Nephron (organoid): ENCODE measurements at regions not wholly inside any gene's neighbourhood (a gene's known extent, or its start where the extent isn't known, plus 50 kb on each side); places are given as distances from the start of the nearest gene placed in this dataset.
"Not testable (repeated sequence)": the region's sequence is repeated elsewhere in the genome, so short reads cannot be mapped to it uniquely, and the experiment has no call there.

Experiments
- H3K27ac Mint-ChIP-seq, 3 experiments: 2 replicates each; pipeline ENCODE4 v1.8.0; 2020; ENCODE audit warnings: mixed read lengths in 3 of 3, mild to moderate bottlenecking in 2 of 3, moderate library complexity in 1 of 3
- H3K27me3 Mint-ChIP-seq: 2 replicates; pipeline ENCODE4 v1.8.0; 2021; ENCODE audit warnings: low read depth, mild to moderate bottlenecking, moderate library complexity, mixed read lengths
- H3K36me3 Mint-ChIP-seq: 2 replicates; pipeline ENCODE4 v1.8.0; 2020; ENCODE audit warnings: low read depth, mixed read lengths
- H3K4me1 Mint-ChIP-seq: 2 replicates; pipeline ENCODE4 v1.8.0; 2020; ENCODE audit warnings: mixed read lengths
- H3K4me3 Mint-ChIP-seq, 3 experiments: 2 replicates each; pipeline ENCODE4 v1.8.0; 2020; ENCODE audit warnings: mild to moderate bottlenecking in 3 of 3, mixed read lengths in 3 of 3, moderate library complexity in 2 of 3
- H3K9me3 Mint-ChIP-seq: 2 replicates; pipeline ENCODE4 v1.8.0; 2020; ENCODE audit warnings: mixed read lengths
- TF ChIP-seq, protein P1 (sequence below), 3 experiments: fragments of 200-600 bp; sonication (generic); IDR thresholded peaks; one replicate each; pipeline ENCODE4 v1.5.0; 2021; ENCODE audit warnings: antibody characterized with exemption in 3 of 3; ENCODE audit not compliant: unreplicated experiment in 3 of 3

DNA sequence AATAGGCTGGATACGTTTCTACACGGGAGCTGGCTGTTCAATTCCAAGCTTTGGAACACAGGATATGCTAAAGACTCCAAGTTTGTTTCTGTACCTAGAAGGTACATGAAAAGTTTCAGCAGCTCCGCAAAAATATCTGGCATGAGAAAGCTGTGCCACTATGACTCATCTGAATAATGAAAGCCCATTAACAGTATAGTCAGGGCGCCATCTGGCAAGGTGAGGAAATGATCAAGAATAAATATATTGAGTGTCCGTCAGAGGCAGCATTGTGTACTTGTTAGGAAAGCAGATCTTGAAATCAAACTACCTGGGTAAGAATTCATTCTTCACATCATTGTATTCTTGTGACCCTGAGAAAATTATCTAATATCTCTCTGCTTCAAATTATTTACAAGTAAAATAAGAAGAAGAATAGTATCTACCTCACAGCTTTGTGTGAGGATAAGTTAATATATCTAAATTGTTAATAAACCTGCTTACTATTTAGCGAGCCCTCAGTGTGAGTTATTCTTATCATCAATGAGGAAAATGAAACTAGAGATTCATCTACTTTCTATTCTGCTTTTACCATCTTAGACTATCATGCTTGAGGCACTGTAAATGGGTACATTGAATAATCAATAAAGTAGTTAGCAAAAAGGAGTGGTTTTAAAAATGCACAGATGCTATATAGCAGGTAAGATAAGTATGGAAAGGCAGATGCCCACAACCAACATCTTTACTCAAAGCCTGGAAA lies 53.5 kb downstream of the FSCB start:
- TF ChIP-seq, protein P1, sequence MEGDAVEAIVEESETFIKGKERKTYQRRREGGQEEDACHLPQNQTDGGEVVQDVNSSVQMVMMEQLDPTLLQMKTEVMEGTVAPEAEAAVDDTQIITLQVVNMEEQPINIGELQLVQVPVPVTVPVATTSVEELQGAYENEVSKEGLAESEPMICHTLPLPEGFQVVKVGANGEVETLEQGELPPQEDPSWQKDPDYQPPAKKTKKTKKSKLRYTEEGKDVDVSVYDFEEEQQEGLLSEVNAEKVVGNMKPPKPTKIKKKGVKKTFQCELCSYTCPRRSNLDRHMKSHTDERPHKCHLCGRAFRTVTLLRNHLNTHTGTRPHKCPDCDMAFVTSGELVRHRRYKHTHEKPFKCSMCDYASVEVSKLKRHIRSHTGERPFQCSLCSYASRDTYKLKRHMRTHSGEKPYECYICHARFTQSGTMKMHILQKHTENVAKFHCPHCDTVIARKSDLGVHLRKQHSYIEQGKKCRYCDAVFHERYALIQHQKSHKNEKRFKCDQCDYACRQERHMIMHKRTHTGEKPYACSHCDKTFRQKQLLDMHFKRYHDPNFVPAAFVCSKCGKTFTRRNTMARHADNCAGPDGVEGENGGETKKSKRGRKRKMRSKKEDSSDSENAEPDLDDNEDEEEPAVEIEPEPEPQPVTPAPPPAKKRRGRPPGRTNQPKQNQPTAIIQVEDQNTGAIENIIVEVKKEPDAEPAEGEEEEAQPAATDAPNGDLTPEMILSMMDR (IDR thresholded peaks at IDR 0.05; ENCODE audit: unreplicated experiment in 3 of 3), result no peak
- Mint-ChIP-seq H3K27me3 (peaks cover 3% of the 10 kb centered on the region), H3K4me1 (no peaks in the 10 kb centered on the region), H3K27ac (no peak overlapping the region), H3K9me3 (peaks cover 21% of the 10 kb centered on the region), H3K4me3 (no peak overlapping the region), H3K36me3 (no peaks in the 10 kb centered on the region)

DNA sequence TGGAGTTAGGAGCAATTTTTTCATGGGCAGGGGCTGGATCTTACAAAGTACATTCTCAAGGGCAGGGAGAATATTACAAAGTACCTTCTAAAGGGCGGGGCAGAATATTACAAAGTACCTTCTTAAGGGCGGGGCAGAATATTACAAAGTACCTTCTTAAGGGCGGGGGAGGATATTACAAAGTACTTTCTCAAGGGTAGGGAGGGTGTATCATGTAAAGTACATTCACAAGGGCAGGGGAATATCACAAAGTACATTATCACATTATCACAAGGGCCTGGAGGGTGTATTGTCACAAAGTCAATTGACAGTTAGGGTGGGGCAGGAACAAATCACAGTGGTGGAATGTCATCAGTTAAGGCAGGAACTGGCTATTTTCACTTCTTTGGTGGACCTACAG lies 56.9 kb downstream of the FSCB start:
- peak overlapping the region in 1 of 3 experiments; percentile 89 for H3K27ac Mint-ChIP-seq
- H3K27me3 Mint-ChIP-seq, H3K4me3 Mint-ChIP-seq, H3K4me1 Mint-ChIP-seq, H3K9me3 Mint-ChIP-seq, H3K36me3 Mint-ChIP-seq: not testable (repeated sequence)

DNA sequence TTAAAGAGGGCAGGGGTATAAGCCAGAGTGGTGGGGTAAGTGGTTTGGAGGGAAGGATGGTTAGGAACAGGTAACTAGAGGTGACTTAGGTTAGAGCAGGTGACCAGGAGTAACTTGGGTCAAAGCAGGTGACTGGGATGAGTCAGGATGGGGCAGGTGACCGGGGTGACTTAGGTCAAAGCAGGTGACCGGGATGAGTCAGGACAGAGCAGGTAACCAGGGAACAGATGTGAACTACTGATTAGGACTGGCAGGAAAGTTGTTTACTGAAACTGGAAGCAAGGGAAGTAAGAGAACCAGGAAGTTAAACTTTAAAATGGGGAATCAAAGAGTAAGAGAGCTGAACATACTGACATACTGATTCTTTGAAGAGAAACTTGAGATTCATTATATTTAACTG lies 57.4 kb downstream of the FSCB start:
- Mint-ChIP-seq H3K4me3 (peak overlapping the region in 1 of 3 experiments; percentile 10), H3K4me1 (peaks cover 12% of the 10 kb centered on the region), H3K9me3 (peaks cover under 1% of the 10 kb centered on the region), H3K36me3 (no peaks in the 10 kb centered on the region), H3K27ac (peak overlapping the region in 1 of 3 experiments; percentile 89), H3K27me3 (peaks cover 3% of the 10 kb centered on the region)
- TF ChIP-seq, protein P1 (IDR thresholded peaks at IDR 0.05; ENCODE audit: unreplicated experiment in 3 of 3), result no peak

DNA sequence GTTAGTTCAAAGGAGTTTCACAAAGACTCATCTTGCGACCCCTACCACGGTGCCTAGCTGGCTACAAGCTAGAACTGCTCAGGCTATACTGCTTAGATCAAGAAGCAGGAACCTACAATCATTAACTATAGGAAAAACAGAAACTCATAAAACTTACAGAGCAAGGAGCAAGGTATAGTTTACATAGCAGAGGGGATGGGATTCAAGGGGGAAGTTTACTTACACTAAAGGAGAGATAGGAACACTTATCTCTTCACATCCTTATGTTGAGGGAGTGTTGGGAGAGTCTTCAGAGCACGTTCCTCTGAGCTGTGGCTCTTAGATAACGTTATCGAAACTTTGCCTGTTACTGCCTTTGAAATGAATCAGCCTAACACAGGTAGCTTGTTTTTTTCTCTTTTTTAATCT lies 58.1 kb downstream of the FSCB start:
- H3K36me3 Mint-ChIP-seq, result no peaks in the 10 kb centered on the region
- TF ChIP-seq, protein P1 (IDR thresholded peaks at IDR 0.05; ENCODE audit: unreplicated experiment in 3 of 3), result no peak
- peaks cover 12% of the 10 kb centered on the region for H3K4me1 Mint-ChIP-seq
- peaks cover 3% of the 10 kb centered on the region for H3K27me3 Mint-ChIP-seq
- peak overlapping the region; percentile 30 to 89 (median 41) for H3K27ac Mint-ChIP-seq
- no peak overlapping the region for H3K4me3 Mint-ChIP-seq
- H3K9me3 Mint-ChIP-seq, result peaks cover 2% of the 10 kb centered on the region

DNA sequence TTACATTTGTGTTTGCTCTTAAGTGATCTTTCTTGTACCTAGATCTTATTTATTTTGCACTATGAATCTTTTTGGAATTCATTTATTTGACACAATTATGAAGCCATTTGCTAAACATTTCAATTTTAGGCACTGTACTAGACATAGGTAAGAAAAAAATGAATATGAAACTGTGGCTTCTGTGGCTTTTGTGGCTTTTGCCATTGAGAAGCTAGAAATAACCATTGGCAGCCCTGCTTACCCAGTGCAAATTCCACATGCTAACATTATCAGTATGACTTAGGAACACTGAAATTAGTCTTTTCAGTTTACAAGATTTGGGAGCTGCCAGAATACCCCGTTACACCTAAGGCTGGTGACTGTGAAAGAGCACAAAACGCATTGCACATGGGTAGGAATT lies 60.1 kb downstream of the FSCB start:
- no peak overlapping the region for H3K4me3 Mint-ChIP-seq
- peaks cover 12% of the 10 kb centered on the region for H3K4me1 Mint-ChIP-seq
- TF ChIP-seq, protein P1 (IDR thresholded peaks at IDR 0.05; ENCODE audit: unreplicated experiment in 3 of 3), result no peak
- H3K9me3 Mint-ChIP-seq, result peaks cover 4% of the 10 kb centered on the region
- H3K27ac Mint-ChIP-seq, result peak overlapping the region in 2 of 3 experiments; percentile 3 to 51
- no peaks in the 10 kb centered on the region for H3K36me3 Mint-ChIP-seq
- peaks cover 3% of the 10 kb centered on the region for H3K27me3 Mint-ChIP-seq

DNA sequence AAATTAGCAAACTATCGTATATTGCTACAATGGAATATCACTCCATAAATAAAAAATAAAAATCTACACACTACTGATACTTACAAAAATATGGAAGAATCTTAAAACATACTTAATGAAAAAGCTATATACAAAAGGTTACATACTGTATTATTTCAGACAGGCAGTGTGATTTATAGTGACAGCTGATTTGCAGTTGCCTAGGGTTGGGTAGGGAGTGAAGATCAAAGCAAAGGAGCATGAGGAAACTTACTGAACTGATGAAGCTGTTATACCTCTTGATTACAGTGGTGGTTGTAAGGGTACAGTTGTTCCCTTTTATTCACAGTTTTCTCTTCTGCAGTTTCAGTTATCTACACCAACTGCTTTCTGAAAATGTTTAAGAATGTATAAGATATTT lies 62.6 kb downstream of the FSCB start:
- no peak overlapping the region for H3K4me3 Mint-ChIP-seq
- H3K4me1 Mint-ChIP-seq, result peaks cover 12% of the 10 kb centered on the region
- TF ChIP-seq, protein P1 (IDR thresholded peaks at IDR 0.05; ENCODE audit: unreplicated experiment in 3 of 3), result no peak
- H3K27me3 Mint-ChIP-seq, result no peaks in the 10 kb centered on the region
- H3K9me3 Mint-ChIP-seq, result peaks cover 9% of the 10 kb centered on the region
- peak overlapping the region in 2 of 3 experiments; percentile 61 to 76 for H3K27ac Mint-ChIP-seq
- no peaks in the 10 kb centered on the region for H3K36me3 Mint-ChIP-seq
